ENCODE measurements at regions not wholly inside any gene's neighbourhood (a gene's known extent, or its start where the extent isn't known, plus 50 kb on each side); places are given as distances from the start of the nearest gene placed in this dataset.

- TF ChIP-seq CTCF (IDR thresholded peaks at IDR 0.05), result no peak
- TF ChIP-seq POLR2A (IDR thresholded peaks at IDR 0.05), result no peak
Observed at GRCh38 chr2:16397681-16398475, 267.8 kb downstream of the CYRIA start.

All from gastroesophageal sphincter (tissue), 3 donors.